Myocyte (in vitro differentiated cells): ENCODE measurements at regions not wholly inside any gene's neighbourhood (a gene's known extent, or its start where the extent isn't known, plus 50 kb on each side); places are given as distances from the start of the nearest gene placed in this dataset.

Source experiments
- DNase-seq: peaks from one replicate; pipeline ENCODE4 v3.0.0-alpha.2; 2012; ENCODE audit warnings: low read depth

GRCh38 chr3:15151166-15151565, 52.2 kb upstream of the RBSN start:
- DNase-seq: peak; percentile 33

GRCh38 chr3:15152184-15152583, 53.2 kb upstream of the RBSN start:
- DNase-seq: no peak

GRCh38 chr3:15153103-15153502, 52.9 kb upstream of the CAPN7 start:
- no peak for DNase-seq

- DNase-seq: peak; percentile 22
Observed at GRCh38 chr3:15154326-15154725, 51.7 kb upstream of the CAPN7 start.

- no peak for DNase-seq
Observed at GRCh38 chr3:15155840-15156360, 50.1 kb upstream of the CAPN7 start.
